GM19023 (cell line): ENCODE measurements at regions not wholly inside any gene's neighbourhood (a gene's known extent, or its start where the extent isn't known, plus 50 kb on each side); places are given as distances from the start of the nearest gene placed in this dataset.
"Not testable (repeated sequence)": the region's sequence is repeated elsewhere in the genome, so short reads cannot be mapped to it uniquely, and the experiment has no call there.

ENCODE experiments used
- ATAC-seq: cut with Tn5 transposase; IDR thresholded peaks from one replicate; pipeline ENCODE4 v1.9.1; 2021; ENCODE audit warnings: mild to moderate bottlenecking, moderate library complexity; ENCODE audit not compliant: unreplicated experiment

- ATAC-seq: no peak
These were observed 189.0 kb downstream of the GALNT1 start for GRCh38 chr18:35770376-35771014.

DNA sequence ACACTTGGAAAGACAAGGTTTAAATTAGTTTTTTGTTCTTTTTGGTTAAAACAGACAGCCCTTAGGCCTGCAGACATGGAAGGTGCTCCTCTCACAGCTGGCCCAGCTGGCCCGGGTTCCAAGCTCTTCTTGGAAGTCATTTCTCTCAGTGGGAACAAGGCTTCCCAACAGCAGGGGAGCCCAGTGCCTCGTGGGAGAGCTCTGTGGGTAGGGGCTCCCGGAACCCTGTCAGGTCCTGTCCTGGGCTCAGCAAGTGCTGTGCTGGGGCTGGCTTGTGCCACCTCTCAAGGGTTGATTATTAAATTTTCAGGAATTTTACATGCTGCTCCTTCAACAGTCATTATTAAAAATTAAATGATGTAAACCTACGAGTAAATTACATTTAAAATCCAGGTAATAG, 189.6 kb downstream of the GALNT1 start:
- no peak for ATAC-seq

GRCh38 chr18:35775887-35776286, 194.3 kb downstream of the GALNT1 start:
- ATAC-seq: no peak

DNA sequence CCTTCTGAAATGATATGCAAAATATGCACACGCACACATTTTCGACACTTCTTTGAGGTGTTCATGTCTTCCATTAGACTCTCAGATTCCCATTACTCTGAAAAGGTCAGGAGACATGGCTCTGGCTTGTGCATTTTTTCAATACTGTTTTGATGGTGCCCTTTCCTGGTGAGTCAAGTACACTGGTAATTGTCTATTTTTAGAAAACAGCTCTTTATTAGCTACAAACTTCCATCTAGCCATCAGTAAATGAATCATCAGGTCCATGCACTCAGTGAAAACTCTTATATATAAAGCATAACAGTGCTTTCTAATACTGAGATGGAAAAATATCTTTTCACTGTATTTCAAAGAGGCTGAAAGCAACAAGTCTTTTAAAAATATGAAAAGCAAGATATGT, 194.9 kb downstream of the GALNT1 start:
- no peak for ATAC-seq

GRCh38 chr18:35777039-35777438, 195.4 kb upstream of the RMP24 start:
- ATAC-seq: no peak

GRCh38 chr18:35778850-35779627, 193.4 kb upstream of the RMP24 start:
- no peak for ATAC-seq

GRCh38 chr18:35780937-35781336, 191.5 kb upstream of the RMP24 start:
- ATAC-seq: no peak

GRCh38 chr18:35782926-35783325, 189.6 kb upstream of the RMP24 start:
- ATAC-seq: no peak

DNA sequence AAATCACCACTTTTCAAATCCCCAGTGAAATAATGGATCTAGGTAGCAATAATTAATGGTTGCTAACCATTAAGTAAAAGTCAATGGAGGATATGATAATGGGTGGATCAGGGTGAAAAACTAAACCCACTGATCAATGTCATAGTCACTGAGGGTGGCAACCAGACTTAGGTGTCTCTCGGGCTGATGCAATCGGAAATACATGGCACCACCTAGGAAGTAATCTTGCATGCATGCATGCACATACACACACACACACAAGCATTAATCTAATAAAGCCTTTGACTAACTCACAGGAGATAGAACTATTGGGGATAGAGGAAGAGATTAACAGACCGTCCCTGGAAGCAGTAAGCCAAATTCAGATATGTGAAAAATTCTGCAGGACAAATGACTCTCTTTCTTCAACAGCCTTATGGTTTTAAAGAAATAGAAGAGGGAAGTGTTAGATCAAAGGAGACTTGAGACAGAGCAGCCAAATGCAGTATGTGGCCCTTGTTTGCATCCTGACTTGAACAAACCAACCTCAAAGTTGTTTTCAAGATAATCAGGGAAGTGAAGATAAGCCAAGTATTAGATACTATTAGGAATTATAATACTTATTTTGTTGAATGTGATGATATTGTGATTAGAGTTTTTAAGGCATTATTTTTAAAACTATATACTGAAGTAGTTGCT, 186.0 kb upstream of the RMP24 start:
- ATAC-seq: no peak

- ATAC-seq: no peak
These were observed 182.9 kb upstream of the RMP24 start for GRCh38 chr18:35789543-35789942.

DNA sequence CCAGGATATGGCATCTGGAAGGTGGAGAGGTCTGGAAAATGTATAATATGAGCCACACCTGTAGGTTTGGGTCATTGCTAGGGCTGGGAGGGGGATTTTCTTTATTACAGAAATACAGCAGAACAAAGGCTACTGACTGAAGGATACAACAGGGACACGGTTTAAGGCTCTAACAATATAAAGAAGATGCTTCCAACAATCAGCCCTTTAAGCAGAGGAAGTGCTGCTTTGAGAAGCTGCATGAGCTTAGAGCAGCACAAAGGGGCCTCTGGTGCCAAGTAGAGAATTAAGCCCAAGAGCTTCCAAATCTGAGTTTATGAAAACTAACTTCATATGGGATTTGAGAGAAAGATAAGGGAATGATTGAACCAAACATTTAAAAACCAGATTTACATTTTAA, 174.5 kb upstream of the RMP24 start:
- no peak for ATAC-seq

DNA sequence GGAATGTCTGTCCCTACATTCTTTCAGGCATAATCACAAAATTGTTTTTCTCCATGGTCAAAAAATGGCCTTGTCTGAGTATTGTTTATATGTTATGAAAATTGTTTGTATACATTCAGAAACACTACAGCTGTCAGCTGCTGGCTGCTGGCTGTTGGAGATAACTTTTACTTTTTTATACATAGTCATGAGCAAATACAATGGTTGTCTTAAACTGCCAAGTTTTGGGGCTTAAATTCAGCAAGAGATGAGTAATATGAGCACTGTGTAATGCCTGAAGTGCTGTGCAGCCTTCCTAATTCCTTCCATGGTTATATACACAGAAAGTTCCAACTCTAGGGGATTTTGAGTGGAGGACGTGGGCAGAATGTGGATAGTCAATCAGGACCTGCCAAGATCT, 168.9 kb upstream of the RMP24 start:
- ATAC-seq: no peak

- ATAC-seq: no peak
These were observed 168.1 kb upstream of the RMP24 start for GRCh38 chr18:35804377-35804776.

DNA sequence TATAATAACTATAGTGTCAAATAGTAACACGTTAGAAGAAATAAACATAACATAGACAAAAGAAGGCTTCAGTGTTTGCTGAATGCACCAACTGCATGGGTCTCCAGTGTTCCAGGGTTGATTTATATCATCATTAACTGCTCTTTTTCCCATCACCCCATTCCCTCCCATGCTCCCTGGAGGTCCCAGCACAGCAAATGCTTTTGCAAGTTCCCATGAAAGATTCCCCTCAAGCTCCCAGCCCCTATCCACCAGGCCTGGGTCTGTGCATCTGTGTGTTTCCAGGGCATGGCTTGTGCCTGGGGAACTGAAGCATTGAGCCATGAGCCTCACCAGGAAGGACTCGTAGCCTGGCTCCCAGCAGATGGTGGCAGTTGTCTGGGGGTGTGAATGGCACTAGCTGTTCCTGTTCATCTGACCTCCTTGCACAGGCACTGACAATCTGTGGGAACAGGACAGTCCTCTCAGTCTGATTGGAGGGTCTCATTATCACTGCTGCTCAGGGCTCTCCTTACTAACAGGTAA, 164.6 kb upstream of the RMP24 start:
- no peak for ATAC-seq

DNA sequence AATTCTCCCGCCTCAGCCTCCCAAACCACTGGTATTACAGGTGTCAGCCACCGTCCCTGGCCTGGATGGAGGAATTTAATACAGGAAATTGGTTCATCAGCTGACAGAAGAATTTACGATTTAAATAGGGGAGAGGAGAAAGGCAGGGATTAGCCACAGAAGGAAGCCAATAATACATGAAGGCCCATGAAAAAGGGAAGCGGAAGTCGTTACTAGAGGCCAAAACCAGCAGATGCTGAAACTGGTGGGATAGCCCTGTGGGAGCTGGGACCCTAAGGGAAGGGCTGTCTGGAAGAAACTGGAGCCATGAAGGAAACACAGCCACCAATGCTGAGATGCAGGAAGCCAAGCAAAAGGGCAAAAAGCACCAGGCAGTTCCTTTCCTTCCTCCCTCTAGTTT, 163.7 kb upstream of the RMP24 start:
- ATAC-seq: no peak

DNA sequence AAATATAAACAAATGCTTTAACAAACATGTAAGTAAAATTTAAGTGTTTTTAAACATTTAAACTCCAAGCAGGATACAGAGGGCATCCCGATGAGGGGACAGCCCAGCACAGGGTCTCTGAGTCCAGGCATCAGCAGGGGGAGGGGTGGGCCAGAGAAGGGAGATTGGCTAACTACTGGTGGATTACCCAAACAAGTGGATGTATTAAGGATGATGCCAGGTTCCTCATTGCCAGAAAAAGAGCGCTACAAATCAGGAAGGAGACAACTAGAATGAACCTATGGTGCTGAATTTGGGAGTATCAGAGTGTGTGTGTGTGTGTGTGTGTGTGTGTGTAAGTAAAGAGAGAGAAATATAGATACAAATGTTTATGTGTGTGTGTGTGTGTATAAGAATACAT, 162.0 kb upstream of the RMP24 start:
- no peak for ATAC-seq

GRCh38 chr18:35811896-35812295, 160.6 kb upstream of the RMP24 start:
- no peak for ATAC-seq

DNA sequence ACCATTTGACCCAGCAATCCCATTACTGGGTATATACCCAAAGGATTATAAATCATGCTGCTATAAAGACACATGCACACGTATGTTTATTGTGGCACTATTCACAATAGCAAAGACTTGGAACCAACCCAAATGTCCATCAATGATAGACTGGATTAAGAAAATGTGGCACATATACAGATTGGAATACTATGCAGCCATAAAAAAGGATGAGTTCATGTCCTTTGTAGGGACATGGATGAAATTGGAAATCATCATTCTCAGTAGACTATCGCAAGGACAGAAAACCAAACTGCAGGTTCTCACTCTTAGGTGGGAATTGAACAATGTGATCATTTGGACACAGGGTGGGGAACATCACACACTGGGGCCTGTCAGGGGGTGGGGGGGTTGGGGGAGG, 157.5 kb upstream of the RMP24 start:
- ATAC-seq: not testable (repeated sequence)

GRCh38 chr18:35816003-35816402, 156.5 kb upstream of the RMP24 start:
- ATAC-seq: no peak

GRCh38 chr18:35817604-35818352, 154.7 kb upstream of the RMP24 start:
- ATAC-seq: no peak

DNA sequence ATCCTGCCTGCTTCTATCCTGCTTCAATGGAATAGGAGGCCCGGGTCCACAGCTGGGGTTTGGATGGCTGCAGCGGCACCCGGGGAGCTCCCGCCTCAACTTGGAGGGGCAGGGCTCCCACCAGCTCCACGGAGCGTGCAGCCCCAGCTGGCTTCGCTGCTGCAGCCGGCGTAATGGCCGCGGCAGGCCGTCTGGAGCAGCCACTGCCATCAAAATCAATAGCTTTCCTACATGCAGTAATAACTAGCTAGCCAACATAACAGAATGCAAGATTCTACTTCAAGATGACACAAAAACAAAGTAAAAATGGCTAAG, 154.2 kb upstream of the RMP24 start:
- ATAC-seq: no peak
